ENCODE measurements at regions not wholly inside any gene's neighbourhood (a gene's known extent, or its start where the extent isn't known, plus 50 kb on each side); places are given as distances from the start of the nearest gene placed in this dataset.

GRCh38 chr1:79945391-79945790 is 938.9 kb upstream of the ADGRL4 start:
- no peaks in the 10 kb centered on the region for H3K27me3 ChIP-seq (ENCODE audit: control insufficient read depth, insufficient read depth, low read length, poor library complexity, severe bottlenecking)
- Mint-ChIP-seq H3K9me3 (peaks cover 7% of the 10 kb centered on the region), H3K27ac (no peak overlapping the region), H3K4me3 (no peak overlapping the region), H3K27me3 (ENCODE audit: insufficient read depth) (no peaks in the 10 kb centered on the region), H3K4me1 (peaks cover 1% of the 10 kb centered on the region), H3K36me3 (ENCODE audit: low read depth) (peaks cover 2% of the 10 kb centered on the region)
- no peak for TF ChIP-seq CTCF (conservative IDR thresholded peaks at IDR 0.05)
- no peak overlapping the region for H3K27ac ChIP-seq (ENCODE audit: low read depth, low read length)
- H3K4me1 ChIP-seq (ENCODE audit: control insufficient read depth, insufficient read depth, low read length) = no peaks in the 10 kb centered on the region
- no peaks in the 10 kb centered on the region for H3K36me3 ChIP-seq (ENCODE audit: control insufficient read depth, insufficient read depth, low read length)
- no peak for DNase-seq
- no peak overlapping the region for H3K4me3 ChIP-seq (ENCODE audit: low read length)
- H3K9me3 ChIP-seq (ENCODE audit: control insufficient read depth, low read length) = no peaks in the 10 kb centered on the region
- H3K9ac ChIP-seq (ENCODE audit: extremely low read depth, low read length, poor library complexity, severe bottlenecking) = no peak overlapping the region

DNA sequence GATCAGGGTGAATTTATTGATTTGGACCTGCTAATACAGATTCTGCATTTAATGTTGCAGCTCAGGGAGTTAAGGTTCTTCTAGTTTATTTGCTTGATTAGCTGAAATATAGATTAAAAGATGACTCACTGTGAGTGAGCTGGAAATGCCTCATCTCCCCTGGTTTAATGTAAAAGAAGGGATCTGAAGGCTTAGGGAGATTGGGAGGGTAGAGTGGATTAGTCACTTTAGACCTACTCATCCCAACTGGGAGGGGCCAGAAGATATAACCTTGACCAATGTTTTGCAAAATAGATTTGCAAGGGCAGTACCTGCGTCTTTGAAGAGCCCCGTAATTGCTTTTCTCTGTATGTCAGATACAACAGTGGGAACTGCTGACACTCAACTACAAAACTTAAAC is 922.8 kb upstream of the ADGRL4 start:
- no peaks in the 10 kb centered on the region for H3K36me3 ChIP-seq (ENCODE audit: control insufficient read depth, insufficient read depth, low read length)
- H3K27me3 Mint-ChIP-seq (ENCODE audit: insufficient read depth) = no peaks in the 10 kb centered on the region
- H3K4me1 Mint-ChIP-seq = no peaks in the 10 kb centered on the region

GRCh38 chr1:79928901-79929300 is 922.4 kb upstream of the ADGRL4 start:
- H3K36me3 Mint-ChIP-seq (ENCODE audit: low read depth) = no peaks in the 10 kb centered on the region
- DNase-seq = no peak
- no peak overlapping the region for H3K4me3 Mint-ChIP-seq

More for the DNA sequence above, 922.8 kb upstream of the ADGRL4 start:
- 92% methylated on average over 2 of the region's 2 CpGs; no CpG with 5 or more reads in 1 of the 2 experiments for WGBS, 2 experiments (ENCODE audit: insufficient coverage in 1 of 2, insufficient read length in 1 of 2)
- no peak for TF ChIP-seq CTCF (conservative IDR thresholded peaks at IDR 0.05)
- DNase-seq = no peak
- no peak overlapping the region for H3K27ac ChIP-seq (ENCODE audit: low read depth, low read length)
- H3K27me3 ChIP-seq (ENCODE audit: control insufficient read depth, insufficient read depth, low read length, poor library complexity, severe bottlenecking) = no peaks in the 10 kb centered on the region
- no peaks in the 10 kb centered on the region for H3K4me1 ChIP-seq (ENCODE audit: control insufficient read depth, insufficient read depth, low read length)
- Mint-ChIP-seq H3K27ac (no peak overlapping the region), H3K4me3 (no peak overlapping the region), H3K9me3 (peaks cover 17% of the 10 kb centered on the region), H3K36me3 (ENCODE audit: low read depth) (no peaks in the 10 kb centered on the region)
- H3K4me3 ChIP-seq (ENCODE audit: low read length) = no peak overlapping the region
- H3K9me3 ChIP-seq (ENCODE audit: control insufficient read depth, low read length) = peaks cover 4% of the 10 kb centered on the region
- no peak overlapping the region for H3K9ac ChIP-seq (ENCODE audit: extremely low read depth, low read length, poor library complexity, severe bottlenecking)

More at GRCh38 chr1:79928901-79929300, 922.4 kb upstream of the ADGRL4 start:
- H3K27me3 Mint-ChIP-seq (ENCODE audit: insufficient read depth) = no peaks in the 10 kb centered on the region
- no peak overlapping the region for H3K9ac ChIP-seq (ENCODE audit: extremely low read depth, low read length, poor library complexity, severe bottlenecking)
- H3K27me3 ChIP-seq (ENCODE audit: control insufficient read depth, insufficient read depth, low read length, poor library complexity, severe bottlenecking) = no peaks in the 10 kb centered on the region
- H3K36me3 ChIP-seq (ENCODE audit: control insufficient read depth, insufficient read depth, low read length) = no peaks in the 10 kb centered on the region
- H3K9me3 Mint-ChIP-seq = peaks cover 21% of the 10 kb centered on the region
- peaks cover 8% of the 10 kb centered on the region for H3K9me3 ChIP-seq (ENCODE audit: control insufficient read depth, low read length)
- no peaks in the 10 kb centered on the region for H3K4me1 ChIP-seq (ENCODE audit: control insufficient read depth, insufficient read depth, low read length)
- no peaks in the 10 kb centered on the region for H3K4me1 Mint-ChIP-seq
- peak; percentile 17 for TF ChIP-seq CTCF (conservative IDR thresholded peaks at IDR 0.05)
- whole genome bisulfite sequencing, 2 experiments (ENCODE audit: insufficient coverage in 1 of 2, insufficient read length in 1 of 2) = 74 to 88% methylated on average over 2 of the region's 2 CpGs
- no peak overlapping the region for H3K4me3 ChIP-seq (ENCODE audit: low read length)
- no peak overlapping the region for H3K27ac ChIP-seq (ENCODE audit: low read depth, low read length)
- no peak overlapping the region for H3K27ac Mint-ChIP-seq

All from endodermal cell (in vitro differentiated cells).